GM18498 (cell line): ENCODE measurements at regions not wholly inside any gene's neighbourhood (a gene's known extent, or its start where the extent isn't known, plus 50 kb on each side); places are given as distances from the start of the nearest gene placed in this dataset.
"Not testable (repeated sequence)": the region's sequence is repeated elsewhere in the genome, so short reads cannot be mapped to it uniquely, and the experiment has no call there.

Experiments used
- ATAC-seq: cut with Tn5 transposase; IDR thresholded peaks from one replicate; pipeline ENCODE4 v1.9.1; 2021; ENCODE audit warnings: mild to moderate bottlenecking, moderate library complexity; ENCODE audit not compliant: unreplicated experiment

- no peak for ATAC-seq
Measured at GRCh38 chr12:27864521-27864920, 84.5 kb upstream of the MANSC4 start.

DNA sequence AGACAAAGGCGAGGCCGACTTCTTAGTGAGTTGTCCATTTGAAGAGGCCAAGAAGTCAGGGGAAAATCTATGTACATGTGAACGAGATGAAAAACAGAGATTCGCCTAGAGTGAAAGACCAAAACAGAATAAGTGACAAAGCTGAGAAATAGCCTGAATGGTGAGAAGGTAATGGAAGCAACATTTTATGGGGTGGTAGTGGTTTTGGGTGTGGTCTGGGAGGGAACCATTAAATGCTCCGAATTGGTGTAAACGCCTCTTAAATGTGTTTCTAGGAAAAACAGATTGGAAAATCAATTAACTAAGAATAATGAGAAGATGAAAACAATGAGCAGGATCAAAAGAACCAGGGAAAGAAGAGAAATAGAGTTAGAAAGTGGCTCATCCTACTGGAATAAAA is 83.8 kb upstream of the MANSC4 start:
- no peak for ATAC-seq

DNA sequence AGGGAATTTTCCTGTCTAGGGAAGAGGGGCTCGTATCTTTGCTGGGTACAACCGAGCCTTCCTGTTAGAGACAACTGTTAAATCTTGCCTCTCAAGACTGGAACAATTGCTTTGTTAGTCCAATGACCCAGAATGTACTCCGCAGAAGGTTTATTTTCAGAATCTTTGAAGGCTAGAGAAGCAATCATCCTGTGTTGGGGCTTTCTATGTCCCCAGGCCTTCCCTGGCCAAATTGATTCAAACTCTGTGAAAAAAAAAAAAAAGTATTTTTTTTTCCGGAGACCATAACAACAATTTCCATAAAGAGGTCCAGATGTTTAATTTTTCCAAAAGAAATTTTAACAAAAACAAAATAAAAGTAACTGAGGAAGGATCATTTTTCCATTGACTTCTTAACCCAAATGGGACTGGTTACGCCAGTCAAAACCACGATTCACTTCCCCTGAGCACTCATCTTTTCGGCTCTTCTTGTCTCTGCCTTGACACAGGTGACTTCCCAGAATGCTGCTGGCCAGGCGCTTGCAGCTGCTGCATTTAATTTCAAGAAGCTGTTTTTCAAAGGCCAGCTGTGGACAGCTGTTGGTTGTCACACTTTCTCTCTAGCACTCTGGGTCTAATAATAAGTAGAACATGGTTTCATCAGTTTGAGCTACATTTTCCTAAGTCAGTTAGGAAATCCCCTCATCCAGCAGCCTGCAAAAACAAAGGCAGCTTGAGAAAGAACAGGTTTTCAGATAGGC is 81.6 kb upstream of the MANSC4 start:
- peak; percentile 94 for ATAC-seq

DNA sequence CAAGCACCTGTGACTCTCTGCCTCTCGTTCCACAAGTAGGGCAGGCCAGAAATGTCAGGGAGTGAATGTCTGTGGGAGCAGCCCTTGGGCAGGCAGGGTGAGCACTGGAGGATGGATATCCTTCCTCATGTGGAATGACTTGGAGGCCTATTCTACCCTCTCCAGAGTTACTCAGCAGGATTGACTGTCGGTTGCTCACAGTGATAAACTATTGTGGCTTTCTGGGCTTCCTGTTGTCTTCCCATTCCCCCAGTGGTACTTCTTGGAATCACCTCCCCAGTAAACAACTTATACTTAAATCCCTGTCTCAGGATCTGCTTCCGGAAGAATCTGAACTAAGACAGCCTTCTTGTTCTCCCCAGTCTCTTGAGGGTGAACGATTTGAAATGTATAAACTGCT is 79.6 kb upstream of the MANSC4 start:
- ATAC-seq: no peak

GRCh38 chr12:27857006-27857405 is 77.0 kb upstream of the MANSC4 start:
- not testable (repeated sequence) for ATAC-seq

GRCh38 chr12:27852742-27853141 is 72.7 kb upstream of the MANSC4 start:
- ATAC-seq: no peak
